PC-9 (cell line): ENCODE measurements at regions not wholly inside any gene's neighbourhood (a gene's known extent, or its start where the extent isn't known, plus 50 kb on each side); places are given as distances from the start of the nearest gene placed in this dataset.

Experiments used
- BruUV-seq: library from RNA; stranded (reverse); fragments of 400-500 nt; replicated peaks from 2 replicates; lab custom pipeline; 2021; lab: Mats Ljungman, UMichigan
- CTCF ChIA-PET: fragments of 300-600 bp; sonication (Branson Sonifier 250); formaldehyde crosslinking; loops from one replicate; lab custom pipeline; 2022; ENCODE audit warnings: antibody characterized with exemption; lab: Charles Lee
- POLR2A ChIA-PET: fragments of 300-600 bp; sonication (Branson Sonifier 250); formaldehyde crosslinking; loops from one replicate; lab custom pipeline; 2022; ENCODE audit warnings: antibody characterized with exemption; ENCODE audit not compliant: unreplicated experiment; lab: Charles Lee
- DNase-seq, 2 experiments: peaks; one replicate each; pipeline versions ENCODE4 v3.0.0 to v3.0.0-alpha.2; 2015 to 2022; ENCODE audit warnings: mixed read lengths in 1 of 2
- H2AFZ ChIP-seq: fragments of 200-600 bp; sonication (generic); 2 replicates; pipeline ENCODE4 v1.8.1; 2017; ENCODE audit warnings: antibody characterized with exemption
- H3F3A ChIP-seq: fragments of 200-600 bp; sonication (generic); 2 replicates; pipeline ENCODE4 v1.8.1; 2017; ENCODE audit warnings: antibody characterized with exemption, mild to moderate bottlenecking, low read depth; ENCODE audit not compliant: insufficient read depth
- H3K27ac ChIP-seq: fragments of 200-600 bp; sonication (generic); 2 replicates; pipeline ENCODE4 v1.6.1; 2016; ENCODE audit warnings: mixed run types
- H3K27me3 ChIP-seq: fragments of 200-600 bp; sonication (generic); 2 replicates; pipeline ENCODE4 v1.6.1; 2016; ENCODE audit warnings: low read depth, mixed run types; ENCODE audit not compliant: insufficient read depth
- H3K36me3 ChIP-seq: fragments of 200-600 bp; sonication (generic); 2 replicates; pipeline ENCODE4 v1.6.1; 2016; ENCODE audit warnings: low read depth, mixed run types
- H3K4me1 ChIP-seq: fragments of 200-600 bp; sonication (generic); replicated peaks from 2 replicates; pipeline ENCODE4 v1.6.1; 2016; ENCODE audit warnings: mixed run types; ENCODE audit not compliant: insufficient read depth
- H3K4me2 ChIP-seq: fragments of 200-600 bp; sonication (generic); 2 replicates; pipeline ENCODE4 v1.6.1; 2017; ENCODE audit warnings: mixed run types
- H3K4me3 ChIP-seq: fragments of 200-600 bp; sonication (generic); 2 replicates; pipeline ENCODE4 v1.6.1; 2016; ENCODE audit warnings: mixed run types
- H3K79me2 ChIP-seq: fragments of 200-600 bp; sonication (generic); 2 replicates; pipeline ENCODE4 v1.6.1; 2017; ENCODE audit warnings: low read depth, mixed run types
- H3K9me2 ChIP-seq: fragments of 200-600 bp; sonication (generic); 2 replicates; pipeline ENCODE4 v1.8.1; 2017; ENCODE audit warnings: mild to moderate bottlenecking; ENCODE audit not compliant: insufficient read depth
- H3K9me3 ChIP-seq: fragments of 200-600 bp; sonication (generic); 2 replicates; pipeline ENCODE4 v1.8.1; 2016; ENCODE audit warnings: low read depth; ENCODE audit not compliant: insufficient read depth
- H4K20me1 ChIP-seq: fragments of 200-600 bp; sonication (generic); 2 replicates; pipeline ENCODE4 v1.8.1; 2017; ENCODE audit not compliant: insufficient read depth
- EZH2 ChIP-seq: fragments of 200-600 bp; sonication (generic); IDR thresholded peaks from 2 replicates; pipeline ENCODE4 v1.8.0; 2017; ENCODE audit warnings: antibody characterized with exemption, low read depth
- intact Hi-C: fragments of 100-400 bp; cut with micrococcal nuclease; formaldehyde crosslinking; loops from one replicate; pipeline ENCODE4 v1.10.0; 2022; ENCODE audit not compliant: unreplicated experiment
- TF ChIP-seq, protein P1 (sequence below): fragments of 200-600 bp; sonication (generic); conservative IDR thresholded peaks from 2 replicates; pipeline ENCODE4 v1.6.1; 2017; ENCODE audit warnings: mixed run types, antibody characterized with exemption, mild to moderate bottlenecking, moderate library complexity

GRCh38 chr2:7665880-7666279 lies 748.7 kb downstream of the RNF144A start:
- BruUV-seq, result no TSS peak
- POLR2A ChIA-PET, result no interaction called here

DNA sequence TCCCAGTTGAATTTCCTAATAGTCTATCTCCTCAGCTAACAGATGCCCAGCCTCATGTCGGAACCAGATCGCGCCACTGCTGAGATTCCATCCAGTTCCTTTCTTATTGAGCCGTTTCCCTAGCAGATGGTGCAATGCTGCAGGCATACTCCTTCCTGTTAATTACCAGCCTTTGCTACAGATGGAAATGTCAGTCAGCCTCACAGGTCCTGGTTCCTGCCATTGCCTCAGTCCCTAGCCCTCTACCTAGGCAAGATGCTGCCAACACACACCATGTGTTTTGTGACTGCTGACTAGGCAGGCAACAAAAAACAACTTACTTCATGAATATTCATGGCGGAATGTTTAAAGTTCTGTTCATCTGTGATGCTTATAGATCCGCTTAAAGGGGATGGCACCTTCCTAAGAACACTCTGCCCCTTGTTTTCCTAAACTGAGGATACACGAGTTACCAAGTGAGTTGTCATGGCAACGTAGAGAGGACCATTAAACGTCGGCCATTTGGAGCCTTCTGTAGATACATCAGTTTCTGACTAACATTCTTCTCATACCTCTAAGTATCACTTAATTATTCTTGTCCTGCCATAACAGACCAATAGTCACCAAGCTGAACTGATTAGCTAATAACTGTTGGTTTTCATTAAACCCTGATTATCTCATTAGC lies 749.5 kb downstream of the RNF144A start:
- Histone ChIP-seq H3K4me2 (no peak overlapping the region), H3K79me2 (no peaks in the 10 kb centered on the region), H3K9me3 (no peaks in the 10 kb centered on the region), H3K27ac (no peak overlapping the region), H3K9me2 (no peaks in the 10 kb centered on the region; the same call in 1 of the 2 replicates), H3K4me1 (no peaks in the 10 kb centered on the region), H3F3A (no peaks in the 10 kb centered on the region), H4K20me1 (no peaks in the 10 kb centered on the region), H3K27me3 (0 out of 2 replicates have a peak, but pooled peaks cover 12% of the 10 kb centered on the region), H2AFZ (no peak overlapping the region), H3K36me3 (no peaks in the 10 kb centered on the region), H3K4me3 (no peak overlapping the region)
- POLR2A ChIA-PET, result no interaction called here
- CTCF ChIA-PET, result no interaction called here
- intact Hi-C loops, result no loop called here
- no peak for DNase-seq
- BruUV-seq, result no TSS peak
- TF ChIP-seq, protein P1, sequence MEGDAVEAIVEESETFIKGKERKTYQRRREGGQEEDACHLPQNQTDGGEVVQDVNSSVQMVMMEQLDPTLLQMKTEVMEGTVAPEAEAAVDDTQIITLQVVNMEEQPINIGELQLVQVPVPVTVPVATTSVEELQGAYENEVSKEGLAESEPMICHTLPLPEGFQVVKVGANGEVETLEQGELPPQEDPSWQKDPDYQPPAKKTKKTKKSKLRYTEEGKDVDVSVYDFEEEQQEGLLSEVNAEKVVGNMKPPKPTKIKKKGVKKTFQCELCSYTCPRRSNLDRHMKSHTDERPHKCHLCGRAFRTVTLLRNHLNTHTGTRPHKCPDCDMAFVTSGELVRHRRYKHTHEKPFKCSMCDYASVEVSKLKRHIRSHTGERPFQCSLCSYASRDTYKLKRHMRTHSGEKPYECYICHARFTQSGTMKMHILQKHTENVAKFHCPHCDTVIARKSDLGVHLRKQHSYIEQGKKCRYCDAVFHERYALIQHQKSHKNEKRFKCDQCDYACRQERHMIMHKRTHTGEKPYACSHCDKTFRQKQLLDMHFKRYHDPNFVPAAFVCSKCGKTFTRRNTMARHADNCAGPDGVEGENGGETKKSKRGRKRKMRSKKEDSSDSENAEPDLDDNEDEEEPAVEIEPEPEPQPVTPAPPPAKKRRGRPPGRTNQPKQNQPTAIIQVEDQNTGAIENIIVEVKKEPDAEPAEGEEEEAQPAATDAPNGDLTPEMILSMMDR, result no peak
- no peak for TF ChIP-seq EZH2

More at GRCh38 chr2:7665880-7666279, 748.7 kb downstream of the RNF144A start:
- DNase-seq, result no peak
- H4K20me1 ChIP-seq, result no peaks in the 10 kb centered on the region
- no peak overlapping the region for H3K4me2 ChIP-seq
- no peaks in the 10 kb centered on the region for H3K4me1 ChIP-seq
- no peaks in the 10 kb centered on the region for H3K36me3 ChIP-seq
- intact Hi-C loops, result no loop called here
- CTCF ChIA-PET, result no interaction called here
- H3K4me3 ChIP-seq, result no peak overlapping the region
- no peaks in the 10 kb centered on the region for H3K9me3 ChIP-seq
- H3F3A ChIP-seq, result no peaks in the 10 kb centered on the region
- H3K9me2 ChIP-seq, result no peaks in the 10 kb centered on the region; the same call in 1 of the 2 replicates
- H2AFZ ChIP-seq, result no peak overlapping the region
- no peak for TF ChIP-seq EZH2
- TF ChIP-seq, protein P1, result no peak
- H3K27ac ChIP-seq, result no peak overlapping the region
- H3K79me2 ChIP-seq, result no peaks in the 10 kb centered on the region
- 0 out of 2 replicates have a peak, but pooled peaks cover 12% of the 10 kb centered on the region for H3K27me3 ChIP-seq

DNA sequence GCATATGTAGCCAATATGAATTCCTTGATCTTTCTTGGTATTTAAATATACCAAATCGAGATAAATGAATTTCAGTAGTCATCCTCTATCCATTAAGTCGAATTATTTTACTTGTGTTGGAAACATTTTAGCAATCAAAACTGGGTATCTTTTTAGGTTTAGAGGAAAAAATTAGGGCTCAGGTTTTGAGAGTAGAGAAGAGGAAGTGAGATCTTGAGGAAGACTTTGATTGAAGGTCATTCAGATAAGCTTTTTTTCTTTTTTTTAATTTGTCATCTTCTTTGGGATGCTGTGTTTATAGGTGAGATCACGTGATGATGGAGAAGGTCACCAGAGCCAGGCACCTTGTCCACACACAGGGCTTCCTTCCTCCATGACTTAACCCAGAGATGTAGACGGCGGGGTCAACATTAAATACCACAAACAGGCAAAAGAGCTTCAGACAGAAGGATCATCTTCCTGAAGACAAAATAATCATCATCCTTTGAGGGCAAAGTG lies 750.1 kb downstream of the RNF144A start:
- Histone ChIP-seq H3F3A (no peaks in the 10 kb centered on the region), H4K20me1 (no peaks in the 10 kb centered on the region), H3K4me3 (no peak overlapping the region), H3K9me3 (peaks cover 2% of the 10 kb centered on the region; the same call in 1 of the 2 replicates), H3K4me2 (no peak overlapping the region), H2AFZ (no peak overlapping the region), H3K9me2 (no peaks in the 10 kb centered on the region; the same call in 1 of the 2 replicates), H3K4me1 (no peaks in the 10 kb centered on the region), H3K79me2 (no peaks in the 10 kb centered on the region), H3K27ac (no peak overlapping the region), H3K36me3 (no peaks in the 10 kb centered on the region), H3K27me3 (0 out of 2 replicates have a peak, but pooled peaks cover 12% of the 10 kb centered on the region)
- ChIA-PET POLR2A (no interaction called here), CTCF (no interaction called here)
- no peak for DNase-seq
- intact Hi-C loops, result no loop called here
- no peak for TF ChIP-seq EZH2
- TF ChIP-seq, protein P1, result no peak
- BruUV-seq, result no TSS peak
